ENCODE measurements at regions not wholly inside any gene's neighbourhood (a gene's known extent, or its start where the extent isn't known, plus 50 kb on each side); places are given as distances from the start of the nearest gene placed in this dataset.

- Mint-ChIP-seq H3K9me3 (ENCODE audit: unreplicated experiment) (peaks cover 2% of the 10 kb centered on the region), H3K27ac (ENCODE audit: unreplicated experiment) (no peak overlapping the region), H3K36me3 (ENCODE audit: unreplicated experiment) (peaks cover 4% of the 10 kb centered on the region), H3K4me3 (ENCODE audit: unreplicated experiment) (no peak overlapping the region), H3K4me1 (ENCODE audit: low read depth, unreplicated experiment) (no peaks in the 10 kb centered on the region), H3K27me3 (ENCODE audit: unreplicated experiment) (peaks cover 2% of the 10 kb centered on the region)
- TF ChIP-seq CTCF (IDR thresholded peaks at IDR 0.05; ENCODE audit: partially characterized antibody, unreplicated experiment): no peak
- no peak for DNase-seq
These were observed 210.6 kb upstream of the ATP10A start for GRCh38 chr15:26073430-26074333.

- Mint-ChIP-seq H3K27me3 (ENCODE audit: unreplicated experiment) (peaks cover 2% of the 10 kb centered on the region), H3K4me3 (ENCODE audit: unreplicated experiment) (no peak overlapping the region), H3K9me3 (ENCODE audit: unreplicated experiment) (peaks cover 2% of the 10 kb centered on the region), H3K4me1 (ENCODE audit: low read depth, unreplicated experiment) (no peaks in the 10 kb centered on the region), H3K36me3 (ENCODE audit: unreplicated experiment) (no peaks in the 10 kb centered on the region), H3K27ac (ENCODE audit: unreplicated experiment) (no peak overlapping the region)
- no peak for TF ChIP-seq CTCF (IDR thresholded peaks at IDR 0.05; ENCODE audit: partially characterized antibody, unreplicated experiment)
- no peak for DNase-seq
These were observed 207.0 kb upstream of the ATP10A start for GRCh38 chr15:26070095-26070532.

GRCh38 chr15:26069231-26069641 is 206.1 kb upstream of the ATP10A start:
- TF ChIP-seq CTCF (IDR thresholded peaks at IDR 0.05; ENCODE audit: partially characterized antibody, unreplicated experiment): no peak
- no peak overlapping the region for H3K4me3 Mint-ChIP-seq (ENCODE audit: unreplicated experiment)
- no peak overlapping the region for H3K27ac Mint-ChIP-seq (ENCODE audit: unreplicated experiment)
- DNase-seq: no peak
- peaks cover 2% of the 10 kb centered on the region for H3K27me3 Mint-ChIP-seq (ENCODE audit: unreplicated experiment)
- no peaks in the 10 kb centered on the region for H3K4me1 Mint-ChIP-seq (ENCODE audit: low read depth, unreplicated experiment)
- peaks cover 2% of the 10 kb centered on the region for H3K9me3 Mint-ChIP-seq (ENCODE audit: unreplicated experiment)
- H3K36me3 Mint-ChIP-seq (ENCODE audit: unreplicated experiment): no peaks in the 10 kb centered on the region

GRCh38 chr15:26066896-26067295 is 203.8 kb upstream of the ATP10A start:
- peaks cover 2% of the 10 kb centered on the region for H3K9me3 Mint-ChIP-seq (ENCODE audit: unreplicated experiment)
- H3K4me1 Mint-ChIP-seq (ENCODE audit: low read depth, unreplicated experiment): peaks cover 7% of the 10 kb centered on the region
- TF ChIP-seq CTCF (IDR thresholded peaks at IDR 0.05; ENCODE audit: partially characterized antibody, unreplicated experiment): no peak
- no peak overlapping the region for H3K4me3 Mint-ChIP-seq (ENCODE audit: unreplicated experiment)
- peaks cover 2% of the 10 kb centered on the region for H3K27me3 Mint-ChIP-seq (ENCODE audit: unreplicated experiment)
- no peak overlapping the region for H3K27ac Mint-ChIP-seq (ENCODE audit: unreplicated experiment)
- DNase-seq: no peak
- H3K36me3 Mint-ChIP-seq (ENCODE audit: unreplicated experiment): no peaks in the 10 kb centered on the region

GRCh38 chr15:26065723-26066122 is 202.6 kb upstream of the ATP10A start:
- Mint-ChIP-seq H3K4me1 (ENCODE audit: low read depth, unreplicated experiment) (peaks cover 7% of the 10 kb centered on the region), H3K27me3 (ENCODE audit: unreplicated experiment) (peaks cover 2% of the 10 kb centered on the region), H3K36me3 (ENCODE audit: unreplicated experiment) (no peaks in the 10 kb centered on the region), H3K27ac (ENCODE audit: unreplicated experiment) (no peak overlapping the region), H3K4me3 (ENCODE audit: unreplicated experiment) (no peak overlapping the region), H3K9me3 (ENCODE audit: unreplicated experiment) (peaks cover 2% of the 10 kb centered on the region)
- no peak for DNase-seq
- TF ChIP-seq CTCF (IDR thresholded peaks at IDR 0.05; ENCODE audit: partially characterized antibody, unreplicated experiment): no peak
